GM12875 (cell line): ENCODE measurements at regions not wholly inside any gene's neighbourhood (a gene's known extent, or its start where the extent isn't known, plus 50 kb on each side); places are given as distances from the start of the nearest gene placed in this dataset.

Source experiments
- H3K4me3 ChIP-seq: one replicate; pipeline ENCODE4 v1.5.1; 2011; ENCODE audit warnings: low read depth, low read length, control low read depth
- CTCF ChIP-seq: IDR thresholded peaks from 2 replicates; pipeline ENCODE4 v1.5.1; 2011; ENCODE audit warnings: low read depth, mild to moderate bottlenecking, control low read depth, inconsistent platforms, low read length, moderate library complexity, borderline replicate concordance; ENCODE audit not compliant: insufficient read depth

- TF ChIP-seq CTCF, result no peak
- no peak overlapping the region for H3K4me3 ChIP-seq
Observed at GRCh38 chr15:93250209-93250608, 161.2 kb upstream of the RGMA start.

GRCh38 chr15:93249623-93250022 is 160.6 kb upstream of the RGMA start:
- no peak for TF ChIP-seq CTCF
- H3K4me3 ChIP-seq, result no peak overlapping the region

GRCh38 chr15:93247466-93248121 is 158.6 kb upstream of the RGMA start:
- TF ChIP-seq CTCF, result no peak

GRCh38 chr15:93246266-93247242 is 157.5 kb upstream of the RGMA start:
- TF ChIP-seq CTCF, result no peak

More at GRCh38 chr15:93247466-93248121, 158.6 kb upstream of the RGMA start:
- H3K4me3 ChIP-seq, result no peak overlapping the region

GRCh38 chr15:93245661-93246042 is 156.6 kb upstream of the RGMA start:
- no peak overlapping the region for H3K4me3 ChIP-seq
- TF ChIP-seq CTCF, result no peak

More at GRCh38 chr15:93246266-93247242, 157.5 kb upstream of the RGMA start:
- no peak overlapping the region for H3K4me3 ChIP-seq

GRCh38 chr15:93244696-93245660 is 156.0 kb upstream of the RGMA start:
- no peak for TF ChIP-seq CTCF
- H3K4me3 ChIP-seq, result no peak overlapping the region
